GM12878 (cell line): ENCODE measurements at regions not wholly inside any gene's neighbourhood (a gene's known extent, or its start where the extent isn't known, plus 50 kb on each side); places are given as distances from the start of the nearest gene placed in this dataset.

Experiments used
- ATAC-seq: fragments of 200-7000 bp; cut with Tn5 transposase; 3 replicates; pipeline ENCODE4 v1.9.1; 2020; ENCODE audit warnings: mild to moderate bottlenecking, moderate library complexity
- BruUV-seq: library from RNA; stranded (reverse); fragments of 400-500 nt; replicated peaks from 2 replicates; lab custom pipeline; 2021; lab: Mats Ljungman, UMichigan
- CTCF ChIA-PET: fragments of 300-600 bp; sonication (Branson Sonifier 250); formaldehyde crosslinking; extraction: SDS; loops from one replicate; lab custom pipeline; 2021; ENCODE audit warnings: inconsistent platforms; lab: Yijun Ruan, JAX
- POLR2A ChIA-PET: fragments of 350-600 bp; formaldehyde crosslinking; extraction: SDS; loops from one replicate; lab custom pipeline; 2021; ENCODE audit warnings: inconsistent platforms; lab: Charles Lee
- RAD21 ChIA-PET: fragments of 300-600 bp; sonication (Branson Sonifier 250); formaldehyde crosslinking; loops from one replicate; lab custom pipeline; 2023; ENCODE audit warnings: antibody characterized with exemption; ENCODE audit not compliant: unreplicated experiment; lab: Charles Lee
- SMC1A ChIA-PET: fragments of 300-600 bp; sonication (Branson Sonifier 250); formaldehyde crosslinking; loops from one replicate; lab custom pipeline; 2023; ENCODE audit not compliant: unreplicated experiment, uncharacterized antibody; lab: Charles Lee
- DNase-seq: peaks from one replicate; pipeline ENCODE4 v3.0.0-alpha.2; 2011; ENCODE audit warnings: low read depth, low spot score
- FAIRE-seq: peaks from 3 replicates; lab custom pipeline; 2011; peaks lifted over from hg19 to GRCh38; lab: Jason Lieb, UNC
- H2AFZ ChIP-seq: 2 replicates; pipeline ENCODE4 v1.6.0; 2011; ENCODE audit warnings: low read depth, low read length, control low read depth; ENCODE audit not compliant: control insufficient read depth
- H3K27ac ChIP-seq: 2 replicates; pipeline ENCODE4 v1.5.1; 2011; ENCODE audit warnings: control low read depth; ENCODE audit not compliant: control insufficient read depth, insufficient read depth
- H3K27me3 ChIP-seq, 2 experiments: replicated peaks in 1 of 2; 2 replicates each; pipeline versions ENCODE4 v1.6.0 to v1.6.1; 2011; ENCODE audit warnings: low read length in 1 of 2; ENCODE audit not compliant: control insufficient read depth in 2 of 2, insufficient read depth in 2 of 2
- H3K36me3 ChIP-seq, 2 experiments: 2 replicates each; pipeline ENCODE4 v1.5.1; 2011; ENCODE audit warnings: low read length in 1 of 2; ENCODE audit not compliant: control insufficient read depth in 2 of 2, insufficient read depth in 2 of 2
- H3K4me1 ChIP-seq: 2 replicates; pipeline ENCODE4 v1.6.1; 2011; ENCODE audit warnings: mild to moderate bottlenecking, low read length, moderate library complexity, mixed read lengths; ENCODE audit not compliant: control insufficient read depth, insufficient read depth
- H3K4me2 ChIP-seq: 2 replicates; pipeline ENCODE4 v1.6.0; 2011; ENCODE audit warnings: control low read depth; ENCODE audit not compliant: control insufficient read depth, insufficient read depth
- H3K4me3 ChIP-seq: fragments of 200-600 bp; sonication (generic); 2 replicates; pipeline ENCODE4 v1.5.1; 2016
- H3K79me2 ChIP-seq: 2 replicates; pipeline ENCODE4 v1.6.0; 2011; ENCODE audit warnings: low read length; ENCODE audit not compliant: control insufficient read depth, insufficient read depth
- H3K9ac ChIP-seq: 2 replicates; pipeline ENCODE4 v1.8.0; 2011; ENCODE audit warnings: low read length, control low read depth, mixed read lengths; ENCODE audit not compliant: control insufficient read depth, insufficient read depth
- H3K9me3 ChIP-seq: replicated peaks from 3 replicates; pipeline ENCODE4 v1.5.1; 2011; ENCODE audit warnings: mild to moderate bottlenecking, low read length; ENCODE audit not compliant: control insufficient read depth, insufficient read depth
- H4K20me1 ChIP-seq: 2 replicates; pipeline ENCODE4 v1.6.0; 2011; ENCODE audit not compliant: control insufficient read depth, insufficient read depth
- CBX3 ChIP-seq: fragments of 200-600 bp; sonication (generic); IDR thresholded peaks from 2 replicates; pipeline ENCODE4 v1.6.1; 2016; ENCODE audit warnings: low read depth, borderline replicate concordance
- DPF2 ChIP-seq: fragments of 450-650 bp; IDR thresholded peaks from 2 replicates; pipeline ENCODE4 v1.6.1; 2017; ENCODE audit warnings: mild to moderate bottlenecking
- EGR1 ChIP-seq, 2 experiments: IDR thresholded peaks; 1 replicate in 1 of 2; 2 replicates in 1 of 2; pipeline ENCODE4 v1.6.1; 2011 to 2012; ENCODE audit warnings: low read depth in 2 of 2, low read length in 2 of 2, borderline replicate concordance in 1 of 2, mild to moderate bottlenecking in 1 of 2, moderate library complexity in 1 of 2
- HCFC1 ChIP-seq: fragments of 150-350 bp; IDR thresholded peaks from 2 replicates; pipeline ENCODE4 v1.6.1; 2014; ENCODE audit warnings: low read length
- JUND ChIP-seq: IDR thresholded peaks from 2 replicates; pipeline ENCODE4 v1.6.1; 2012; ENCODE audit warnings: low read depth, mild to moderate bottlenecking, low read length, improper control_type of control experiment, moderate library complexity
- KAT2A ChIP-seq: conservative IDR thresholded peaks from 2 replicates; pipeline ENCODE4 v1.6.1; 2011; ENCODE audit warnings: low read depth, low read length; ENCODE audit not compliant: control insufficient read depth
- MTA2 ChIP-seq: fragments of 450-650 bp; IDR thresholded peaks from 2 replicates; pipeline ENCODE4 v1.6.1; 2016; ENCODE audit warnings: low read depth, mild to moderate bottlenecking, moderate library complexity
- PAX5 ChIP-seq: IDR thresholded peaks from 2 replicates; pipeline ENCODE4 v1.6.1; 2011; ENCODE audit warnings: low read depth, low read length, borderline replicate concordance
- TAF1 ChIP-seq: IDR thresholded peaks from 2 replicates; pipeline ENCODE4 v1.6.1; 2011; ENCODE audit warnings: mild to moderate bottlenecking, low read depth, low read length, borderline replicate concordance
- TCF12 ChIP-seq: IDR thresholded peaks from 2 replicates; pipeline ENCODE4 v1.6.1; 2011; ENCODE audit warnings: low read depth, mild to moderate bottlenecking, low read length
- ZNF207 ChIP-seq: fragments of 450-650 bp; IDR thresholded peaks from 2 replicates; pipeline ENCODE4 v1.6.1; 2014; ENCODE audit warnings: antibody characterized with exemption, mild to moderate bottlenecking, borderline replicate concordance
- ZSCAN29 ChIP-seq: fragments of 450-650 bp; IDR thresholded peaks from 2 replicates; pipeline ENCODE4 v1.6.1; 2017; ENCODE audit warnings: mild to moderate bottlenecking, moderate library complexity
- WGBS: methylation state at CpG from one replicate; pipeline ENCODE4 v1.1.6; 2016; ENCODE audit warnings: low lambda C conversion rate; ENCODE audit not compliant: insufficient replicate concordance, insufficient coverage; ENCODE audit errors: missing lambda C conversion rate; 5-methylcytosine and 5-hydroxymethylcytosine counted together
- in situ Hi-C: fragments of 300-500 bp; cut with MboI; formaldehyde crosslinking; loops from 9 replicates; pipeline ENCODE4 v1.14.3; 2018; ENCODE audit warnings: mixed read lengths
- intact Hi-C: fragments of 100-400 bp; cut with micrococcal nuclease; formaldehyde crosslinking; loops from one replicate; pipeline ENCODE4 v1.14.2; 2022; ENCODE audit not compliant: unreplicated experiment
- TF ChIP-seq, protein P1 (sequence below): fragments of 450-650 bp; IDR thresholded peaks from 2 replicates; pipeline ENCODE4 v1.6.1; 2016; ENCODE audit warnings: mild to moderate bottlenecking
- TF ChIP-seq, protein P2 (sequence below): fragments of 450-650 bp; formaldehyde crosslinking; IDR thresholded peaks from 2 replicates; pipeline ENCODE4 v1.5.0; 2022; ENCODE audit warnings: mild to moderate bottlenecking, missing genetic modification characterization
- TF ChIP-seq, protein P3 (sequence below): fragments of 450-650 bp; IDR thresholded peaks from 2 replicates; pipeline ENCODE4 v1.6.1; 2017; ENCODE audit warnings: mild to moderate bottlenecking, low read depth, inconsistent platforms; ENCODE audit not compliant: poor library complexity, severe bottlenecking
- TF ChIP-seq, protein P4 (sequence below): fragments of 450-650 bp; IDR thresholded peaks from 2 replicates; pipeline ENCODE4 v1.6.1; 2017; ENCODE audit warnings: low read depth, mild to moderate bottlenecking, moderate library complexity

DNA sequence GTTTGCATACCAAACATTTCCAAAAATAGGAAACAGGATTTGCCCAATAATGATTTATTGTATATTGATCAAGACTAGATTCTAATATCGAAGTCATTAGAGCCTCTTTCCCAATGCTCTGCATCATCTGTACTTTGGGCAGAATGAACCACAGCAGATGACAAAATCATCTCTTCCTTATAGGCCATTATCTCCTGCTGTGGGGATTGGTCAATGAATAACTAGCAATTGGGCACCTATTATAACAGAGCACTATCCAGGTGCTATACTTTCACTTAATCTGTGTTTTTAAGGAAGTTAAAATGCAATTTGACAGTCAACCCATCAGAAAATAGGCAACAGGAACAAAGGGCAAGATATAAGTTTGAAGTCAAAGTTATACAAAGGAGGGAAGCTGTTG is 290.3 kb downstream of the AHR start:
- intact Hi-C loops, result no loop called here
- ATAC-seq (no peak), FAIRE-seq (no peak), DNase-seq (no peak)
- Histone ChIP-seq H3K4me2 (no peak overlapping the region), H3K9me3 (no peaks in the 10 kb centered on the region), H3K36me3 (no peaks in the 10 kb centered on the region), H3K27ac (no peak overlapping the region), H3K9ac (no peak overlapping the region), H3K4me3 (no peak overlapping the region), H3K4me1 (no peaks in the 10 kb centered on the region), H3K79me2 (no peaks in the 10 kb centered on the region), H2AFZ (no peak overlapping the region), H4K20me1 (no peaks in the 10 kb centered on the region), H3K27me3 (no peaks in the 10 kb centered on the region; a peak in 1 of 4 replicates)
- no TSS peak for BruUV-seq
- ChIA-PET SMC1A (interaction anchor here (1.5 kb wide), 1 partner anchor 10 kb away, joined by 4 read pairs; no protein-coding TSS in a partner anchor), CTCF (interaction anchor here (1.0 to 1.4 kb wide), 2 partner anchors 18 to 94 kb away, joined by 3 read pairs; no protein-coding TSS in a partner anchor), RAD21 (no interaction called here), POLR2A (no interaction called here)
- WGBS, result 5% methylated on average over 1 of the region's 1 CpG
- in situ Hi-C loops, result no loop called here
- TF ChIP-seq PAX5 (no peak), JUND (no peak), TCF12 (no peak), DPF2 (no peak), KAT2A (no peak), MTA2 (no peak), CBX3 (no peak), ZNF207 (no peak), ZSCAN29 (no peak), TAF1 (no peak), HCFC1 (no peak), EGR1 (IDR thresholded peaks at IDR 0.05; ENCODE audit: borderline replicate concordance in 1 of 2, low read depth in 2 of 2, low read length in 2 of 2) (no peak)
- TF ChIP-seq, protein P1, sequence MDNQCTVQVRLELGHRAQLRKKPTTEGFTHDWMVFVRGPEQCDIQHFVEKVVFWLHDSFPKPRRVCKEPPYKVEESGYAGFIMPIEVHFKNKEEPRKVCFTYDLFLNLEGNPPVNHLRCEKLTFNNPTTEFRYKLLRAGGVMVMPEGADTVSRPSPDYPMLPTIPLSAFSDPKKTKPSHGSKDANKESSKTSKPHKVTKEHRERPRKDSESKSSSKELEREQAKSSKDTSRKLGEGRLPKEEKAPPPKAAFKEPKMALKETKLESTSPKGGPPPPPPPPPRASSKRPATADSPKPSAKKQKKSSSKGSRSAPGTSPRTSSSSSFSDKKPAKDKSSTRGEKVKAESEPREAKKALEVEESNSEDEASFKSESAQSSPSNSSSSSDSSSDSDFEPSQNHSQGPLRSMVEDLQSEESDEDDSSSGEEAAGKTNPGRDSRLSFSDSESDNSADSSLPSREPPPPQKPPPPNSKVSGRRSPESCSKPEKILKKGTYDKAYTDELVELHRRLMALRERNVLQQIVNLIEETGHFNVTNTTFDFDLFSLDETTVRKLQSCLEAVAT, result no peak
- TF ChIP-seq, protein P2, sequence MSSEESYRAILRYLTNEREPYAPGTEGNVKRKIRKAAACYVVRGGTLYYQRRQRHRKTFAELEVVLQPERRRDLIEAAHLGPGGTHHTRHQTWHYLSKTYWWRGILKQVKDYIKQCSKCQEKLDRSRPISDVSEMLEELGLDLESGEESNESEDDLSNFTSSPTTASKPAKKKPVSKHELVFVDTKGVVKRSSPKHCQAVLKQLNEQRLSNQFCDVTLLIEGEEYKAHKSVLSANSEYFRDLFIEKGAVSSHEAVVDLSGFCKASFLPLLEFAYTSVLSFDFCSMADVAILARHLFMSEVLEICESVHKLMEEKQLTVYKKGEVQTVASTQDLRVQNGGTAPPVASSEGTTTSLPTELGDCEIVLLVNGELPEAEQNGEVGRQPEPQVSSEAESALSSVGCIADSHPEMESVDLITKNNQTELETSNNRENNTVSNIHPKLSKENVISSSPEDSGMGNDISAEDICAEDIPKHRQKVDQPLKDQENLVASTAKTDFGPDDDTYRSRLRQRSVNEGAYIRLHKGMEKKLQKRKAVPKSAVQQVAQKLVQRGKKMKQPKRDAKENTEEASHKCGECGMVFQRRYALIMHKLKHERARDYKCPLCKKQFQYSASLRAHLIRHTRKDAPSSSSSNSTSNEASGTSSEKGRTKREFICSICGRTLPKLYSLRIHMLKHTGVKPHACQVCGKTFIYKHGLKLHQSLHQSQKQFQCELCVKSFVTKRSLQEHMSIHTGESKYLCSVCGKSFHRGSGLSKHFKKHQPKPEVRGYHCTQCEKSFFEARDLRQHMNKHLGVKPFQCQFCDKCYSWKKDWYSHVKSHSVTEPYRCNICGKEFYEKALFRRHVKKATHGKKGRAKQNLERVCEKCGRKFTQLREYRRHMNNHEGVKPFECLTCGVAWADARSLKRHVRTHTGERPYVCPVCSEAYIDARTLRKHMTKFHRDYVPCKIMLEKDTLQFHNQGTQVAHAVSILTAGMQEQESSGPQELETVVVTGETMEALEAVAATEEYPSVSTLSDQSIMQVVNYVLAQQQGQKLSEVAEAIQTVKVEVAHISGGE (CRISPR knock-in tag), result no peak
- TF ChIP-seq, protein P3, sequence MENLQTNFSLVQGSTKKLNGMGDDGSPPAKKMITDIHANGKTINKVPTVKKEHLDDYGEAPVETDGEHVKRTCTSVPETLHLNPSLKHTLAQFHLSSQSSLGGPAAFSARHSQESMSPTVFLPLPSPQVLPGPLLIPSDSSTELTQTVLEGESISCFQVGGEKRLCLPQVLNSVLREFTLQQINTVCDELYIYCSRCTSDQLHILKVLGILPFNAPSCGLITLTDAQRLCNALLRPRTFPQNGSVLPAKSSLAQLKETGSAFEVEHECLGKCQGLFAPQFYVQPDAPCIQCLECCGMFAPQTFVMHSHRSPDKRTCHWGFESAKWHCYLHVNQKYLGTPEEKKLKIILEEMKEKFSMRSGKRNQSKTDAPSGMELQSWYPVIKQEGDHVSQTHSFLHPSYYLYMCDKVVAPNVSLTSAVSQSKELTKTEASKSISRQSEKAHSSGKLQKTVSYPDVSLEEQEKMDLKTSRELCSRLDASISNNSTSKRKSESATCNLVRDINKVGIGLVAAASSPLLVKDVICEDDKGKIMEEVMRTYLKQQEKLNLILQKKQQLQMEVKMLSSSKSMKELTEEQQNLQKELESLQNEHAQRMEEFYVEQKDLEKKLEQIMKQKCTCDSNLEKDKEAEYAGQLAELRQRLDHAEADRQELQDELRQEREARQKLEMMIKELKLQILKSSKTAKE, result no peak
- TF ChIP-seq, protein P4, sequence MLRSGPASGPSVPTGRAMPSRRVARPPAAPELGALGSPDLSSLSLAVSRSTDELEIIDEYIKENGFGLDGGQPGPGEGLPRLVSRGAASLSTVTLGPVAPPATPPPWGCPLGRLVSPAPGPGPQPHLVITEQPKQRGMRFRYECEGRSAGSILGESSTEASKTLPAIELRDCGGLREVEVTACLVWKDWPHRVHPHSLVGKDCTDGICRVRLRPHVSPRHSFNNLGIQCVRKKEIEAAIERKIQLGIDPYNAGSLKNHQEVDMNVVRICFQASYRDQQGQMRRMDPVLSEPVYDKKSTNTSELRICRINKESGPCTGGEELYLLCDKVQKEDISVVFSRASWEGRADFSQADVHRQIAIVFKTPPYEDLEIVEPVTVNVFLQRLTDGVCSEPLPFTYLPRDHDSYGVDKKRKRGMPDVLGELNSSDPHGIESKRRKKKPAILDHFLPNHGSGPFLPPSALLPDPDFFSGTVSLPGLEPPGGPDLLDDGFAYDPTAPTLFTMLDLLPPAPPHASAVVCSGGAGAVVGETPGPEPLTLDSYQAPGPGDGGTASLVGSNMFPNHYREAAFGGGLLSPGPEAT, result no peak
